GM18502 (cell line): ENCODE measurements at regions not wholly inside any gene's neighbourhood (a gene's known extent, or its start where the extent isn't known, plus 50 kb on each side); places are given as distances from the start of the nearest gene placed in this dataset.

Source experiments
- ATAC-seq: cut with Tn5 transposase; IDR thresholded peaks from one replicate; pipeline ENCODE4 v1.9.1; 2021; ENCODE audit warnings: mild to moderate bottlenecking; ENCODE audit not compliant: unreplicated experiment, poor library complexity

DNA sequence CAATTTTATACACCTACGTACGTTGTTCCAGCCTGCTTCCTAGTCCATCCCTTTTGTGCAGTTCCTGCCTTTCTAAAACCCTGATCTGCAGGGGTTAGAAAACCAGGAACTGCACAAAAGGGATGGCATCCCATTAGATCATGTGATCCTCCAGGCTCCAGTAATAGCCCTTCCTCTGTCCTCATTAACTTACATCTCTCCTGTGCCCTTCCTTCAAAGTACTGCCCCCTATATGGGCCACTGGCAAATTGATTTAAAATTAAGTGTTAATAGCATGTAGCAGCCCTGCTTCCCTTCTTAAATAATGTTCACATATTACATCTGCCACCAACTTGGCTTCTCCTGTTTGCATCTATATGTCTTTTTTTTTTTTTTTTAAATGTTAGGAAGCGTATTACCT lies 61.3 kb upstream of the NXPH2 start:
- ATAC-seq, result no peak

DNA sequence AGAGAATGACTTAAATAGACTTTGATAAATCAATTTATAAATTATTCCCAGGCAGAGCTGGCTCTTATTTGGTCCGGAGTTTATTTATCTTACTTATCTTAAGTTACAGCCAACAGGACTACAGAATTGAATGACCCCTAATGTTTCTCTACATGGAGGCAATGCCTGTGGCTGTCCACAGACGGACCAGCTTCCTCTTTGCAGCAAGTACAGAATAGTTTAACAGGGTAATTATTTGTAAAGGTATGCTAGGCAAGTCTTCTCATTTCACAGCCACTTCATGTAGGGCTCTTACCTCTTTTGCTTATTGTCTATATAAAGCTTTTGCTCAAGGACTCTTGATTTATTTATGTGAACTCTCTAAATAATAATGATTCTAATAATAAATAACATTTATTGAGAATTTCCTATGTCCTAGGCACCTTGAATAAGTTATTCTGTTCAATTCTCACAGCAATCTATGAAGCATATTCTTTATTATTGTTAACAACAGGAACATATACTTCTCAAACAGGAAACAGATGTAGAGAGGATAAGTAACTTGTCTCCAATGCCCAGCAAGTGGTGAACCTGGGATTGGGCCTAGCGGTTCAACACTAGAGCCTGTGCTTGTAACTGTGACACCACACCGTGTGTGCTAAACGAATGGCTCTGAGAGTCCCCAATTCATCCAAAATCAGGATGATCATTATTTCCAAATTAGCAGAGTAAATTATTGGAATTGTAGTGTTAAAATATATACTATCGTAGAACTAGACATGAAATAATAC lies 58.8 kb upstream of the NXPH2 start:
- no peak for ATAC-seq

DNA sequence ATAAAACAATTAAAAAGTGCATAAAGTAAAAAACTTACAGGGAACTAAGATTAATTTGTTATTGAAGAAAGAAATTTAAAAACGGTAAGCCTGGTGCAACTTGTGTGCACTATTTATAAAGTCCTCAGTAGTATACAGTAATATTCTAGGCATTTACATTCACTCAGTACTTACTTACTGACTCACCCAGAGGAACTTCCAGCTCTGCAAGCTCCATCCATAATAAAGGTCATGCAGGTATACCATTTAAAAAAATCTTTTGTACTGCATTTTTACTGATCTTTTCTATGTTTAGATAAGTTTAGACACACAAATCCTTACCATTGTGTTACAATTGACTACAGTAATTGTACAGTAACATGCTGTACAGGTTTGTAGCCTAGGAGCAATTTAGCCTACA lies 51.5 kb upstream of the NXPH2 start:
- no peak for ATAC-seq

DNA sequence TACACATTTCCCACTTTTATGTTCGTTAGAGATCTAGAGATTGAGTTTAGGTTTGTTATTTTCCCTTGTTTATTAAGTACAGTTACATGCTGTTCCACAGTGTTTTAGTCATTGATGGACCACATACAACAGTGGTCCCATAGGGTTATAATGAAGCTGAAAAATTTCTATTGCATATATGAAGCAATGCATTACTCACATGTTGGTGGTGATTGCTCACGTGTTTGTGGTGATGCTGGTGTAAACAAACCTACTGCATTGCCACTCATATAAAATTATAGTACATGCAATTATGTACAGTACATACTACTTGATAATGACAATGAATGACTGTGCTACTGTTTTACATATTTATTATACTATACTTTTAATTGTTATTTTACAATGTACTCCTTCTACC lies 51.0 kb upstream of the NXPH2 start:
- no peak for ATAC-seq

DNA sequence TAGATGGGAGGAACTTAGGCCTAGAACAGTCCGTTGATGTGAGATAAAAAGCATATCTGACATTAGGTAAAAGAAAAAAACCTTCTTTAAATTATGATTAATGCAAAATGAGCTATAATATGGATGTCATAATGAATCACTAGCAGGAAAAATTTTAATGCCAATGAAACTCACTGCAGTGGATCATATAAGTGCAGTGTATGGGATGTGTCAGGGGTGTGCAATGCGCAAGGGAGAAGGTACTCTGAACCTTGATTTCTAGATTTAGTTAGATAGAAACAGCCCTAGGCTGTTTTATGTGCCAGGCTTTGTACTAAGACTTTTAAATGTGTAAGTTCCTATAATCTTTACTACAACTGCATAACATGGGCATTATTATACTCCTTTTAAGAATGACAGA lies 50.4 kb upstream of the NXPH2 start:
- no peak for ATAC-seq
